ENCODE measurements at regions not wholly inside any gene's neighbourhood (a gene's known extent, or its start where the extent isn't known, plus 50 kb on each side); places are given as distances from the start of the nearest gene placed in this dataset.
"Not testable (repeated sequence)": the region's sequence is repeated elsewhere in the genome, so short reads cannot be mapped to it uniquely, and the experiment has no call there.

GRCh38 chr19:21668072-21668773 is 99.2 kb downstream of the ZNF100 start:
- DNase-seq (ENCODE audit: low read depth): not testable (repeated sequence)

GRCh38 chr19:21655540-21656126 is 111.7 kb downstream of the ZNF100 start:
- no peak overlapping the region for H3K4me3 ChIP-seq (replicated peaks; ENCODE audit: low read depth, low read length)
- TF ChIP-seq CTCF (IDR thresholded peaks at IDR 0.05; ENCODE audit: low read length, missing control alignments): no peak
- no peak for DNase-seq (ENCODE audit: low read depth)

More at GRCh38 chr19:21668072-21668773, 99.2 kb downstream of the ZNF100 start:
- H3K4me3 ChIP-seq (replicated peaks; ENCODE audit: low read depth, low read length): not testable (repeated sequence)

GRCh38 chr19:21651478-21651877 is 115.9 kb downstream of the ZNF100 start:
- not testable (repeated sequence) for DNase-seq (ENCODE audit: low read depth); H3K4me3 ChIP-seq (replicated peaks; ENCODE audit: low read depth, low read length)

- no peak for TF ChIP-seq CTCF (IDR thresholded peaks at IDR 0.05; ENCODE audit: low read length, missing control alignments)
- DNase-seq (ENCODE audit: low read depth): no peak
Observed at GRCh38 chr19:21638776-21639175, 128.6 kb downstream of the ZNF100 start.

GRCh38 chr19:21626924-21627697 is 121.7 kb downstream of the ZNF429 start:
- no peak for DNase-seq (ENCODE audit: low read depth)
- no peak for TF ChIP-seq CTCF (IDR thresholded peaks at IDR 0.05; ENCODE audit: low read length, missing control alignments)
- no peak overlapping the region for H3K4me3 ChIP-seq (replicated peaks; ENCODE audit: low read depth, low read length)

More at GRCh38 chr19:21638776-21639175, 128.6 kb downstream of the ZNF100 start:
- H3K4me3 ChIP-seq (replicated peaks; ENCODE audit: low read depth, low read length): no peak overlapping the region

GRCh38 chr19:21626091-21626490 is 120.7 kb downstream of the ZNF429 start:
- no peak overlapping the region for H3K4me3 ChIP-seq (replicated peaks; ENCODE audit: low read depth, low read length)
- DNase-seq (ENCODE audit: low read depth): no peak
- TF ChIP-seq CTCF (IDR thresholded peaks at IDR 0.05; ENCODE audit: low read length, missing control alignments): no peak

- no peak for TF ChIP-seq CTCF (IDR thresholded peaks at IDR 0.05; ENCODE audit: low read length, missing control alignments)
- DNase-seq (ENCODE audit: low read depth): no peak
- H3K4me3 ChIP-seq (replicated peaks; ENCODE audit: low read depth, low read length): no peak overlapping the region
Observed at GRCh38 chr19:21622920-21623319, 117.5 kb downstream of the ZNF429 start.
